Stimulated activated CD4-positive, alpha-beta T cell treated with anti-CD3 and anti-CD28 coated beads, Interleukin-12 subunit alpha, Interleukin-12 subunit beta, amount 100 ng/mL, for 4 hours (primary cell): ENCODE measurements at regions not wholly inside any gene's neighbourhood (a gene's known extent, or its start where the extent isn't known, plus 50 kb on each side); places are given as distances from the start of the nearest gene placed in this dataset.

Experiments
- DNase-seq: peaks from one replicate; pipeline ENCODE4 v3.0.0-alpha.2; 2020

DNA sequence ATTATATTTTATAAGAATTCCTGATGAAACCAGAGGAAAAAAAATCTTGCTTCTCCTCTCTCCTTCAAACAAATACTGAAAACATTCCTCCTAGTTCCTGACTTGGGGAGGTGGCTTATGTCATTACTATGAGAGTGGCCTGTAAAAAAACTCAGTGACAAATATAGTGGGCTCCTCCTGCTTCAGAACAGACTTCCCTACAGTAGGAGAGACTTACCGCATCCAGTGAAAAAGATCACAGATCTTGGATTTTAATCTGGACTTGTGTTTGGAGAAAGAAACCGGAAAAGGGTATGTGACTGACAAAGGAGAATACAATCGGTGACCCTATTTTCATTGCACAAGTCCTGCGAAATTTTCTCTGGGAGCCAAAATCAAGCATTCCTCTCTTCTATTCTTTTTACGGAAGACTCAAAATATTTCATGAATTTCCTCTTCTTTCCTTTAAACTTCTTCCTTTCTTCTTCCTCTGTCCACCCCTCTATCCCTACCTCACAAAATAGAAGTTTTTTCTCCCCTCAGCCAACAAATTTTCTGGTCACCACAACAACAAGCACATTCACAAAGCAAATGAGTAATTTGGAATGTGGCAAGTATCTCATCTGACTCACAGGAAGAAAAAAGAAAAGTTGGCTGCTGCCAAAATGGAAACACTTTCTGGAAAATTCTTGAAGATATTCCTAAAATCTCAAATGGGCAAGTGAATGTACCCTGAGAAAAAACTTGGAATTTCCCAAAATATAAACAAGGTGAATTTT lies 185.1 kb upstream of the CDKN3 start:
- no peak for DNase-seq

DNA sequence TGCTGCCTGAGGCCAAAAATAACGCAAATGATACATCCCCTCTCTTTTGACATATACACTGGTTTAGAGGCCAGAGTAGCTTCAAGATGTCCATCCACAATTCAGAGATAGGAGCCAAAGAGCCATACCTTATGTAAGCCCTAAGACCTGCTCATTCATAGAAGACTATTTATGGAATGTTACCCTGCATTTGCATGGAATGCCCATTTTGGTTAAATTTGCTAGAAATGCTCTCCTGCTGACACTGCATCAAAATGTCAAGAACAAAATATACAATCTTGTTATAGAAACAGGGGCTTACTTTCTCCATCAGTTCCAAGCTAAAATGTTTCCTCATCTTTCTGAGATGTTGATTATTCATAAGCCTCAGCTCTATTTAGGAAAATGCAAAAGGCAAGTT lies 183.3 kb upstream of the CDKN3 start:
- DNase-seq: no peak

DNA sequence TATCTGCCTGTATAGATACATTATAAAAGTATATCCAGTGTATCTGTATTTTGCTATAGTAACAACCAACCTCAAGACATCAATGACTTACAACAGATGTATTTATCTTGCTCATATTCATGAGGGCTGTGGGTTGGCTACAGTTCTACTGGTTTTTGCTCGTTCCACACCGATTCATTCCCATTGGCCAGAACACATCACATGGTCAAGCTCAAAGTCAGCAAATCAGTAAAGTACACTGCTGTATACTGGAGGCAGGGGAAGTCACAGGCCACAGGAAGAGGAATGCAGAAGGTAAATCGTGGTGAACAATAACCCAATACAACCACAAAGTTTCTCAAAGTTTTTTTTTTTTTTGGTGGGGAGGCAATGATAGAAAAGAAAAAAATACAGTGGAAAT lies 180.0 kb upstream of the CDKN3 start:
- DNase-seq: no peak

DNA sequence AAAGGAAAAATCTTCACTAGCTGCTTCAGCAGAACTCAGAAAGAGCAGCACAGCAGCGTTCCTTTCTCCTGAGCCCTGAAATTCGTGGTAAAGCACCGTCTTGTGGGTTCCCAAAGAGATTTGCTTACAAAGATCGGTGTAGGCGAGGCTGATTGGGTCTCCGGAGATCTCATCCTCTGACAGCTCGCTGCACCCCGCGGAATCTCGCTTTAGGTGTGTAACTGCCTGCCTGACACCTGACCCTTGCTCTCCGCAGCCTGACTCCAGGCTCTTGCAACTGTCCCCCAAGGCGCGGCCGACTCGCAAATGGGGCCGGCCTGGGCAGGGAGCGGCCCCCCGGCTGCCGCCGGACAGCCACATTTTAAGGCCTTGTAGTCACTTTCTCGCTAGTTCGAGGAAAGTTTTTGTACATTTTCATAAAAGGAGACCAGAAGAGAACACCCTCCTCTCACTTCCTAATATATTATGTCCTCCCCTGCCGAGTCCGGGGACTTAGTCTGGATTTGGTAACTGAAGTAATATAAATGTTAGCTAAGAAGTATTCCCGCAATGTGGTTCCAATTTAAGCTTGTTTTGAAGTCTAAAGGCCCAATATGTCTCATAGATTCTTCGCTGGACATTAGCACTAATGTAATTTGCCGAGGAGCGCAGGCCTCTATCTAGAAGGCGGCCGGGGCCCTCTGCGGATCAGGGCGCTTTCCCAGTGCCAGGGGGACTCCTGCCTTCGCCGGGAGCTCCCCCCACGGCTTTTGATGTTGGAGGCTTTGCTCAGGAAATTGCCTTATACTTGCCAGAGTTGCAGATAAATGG lies 177.3 kb upstream of the CDKN3 start:
- DNase-seq: no peak

DNA sequence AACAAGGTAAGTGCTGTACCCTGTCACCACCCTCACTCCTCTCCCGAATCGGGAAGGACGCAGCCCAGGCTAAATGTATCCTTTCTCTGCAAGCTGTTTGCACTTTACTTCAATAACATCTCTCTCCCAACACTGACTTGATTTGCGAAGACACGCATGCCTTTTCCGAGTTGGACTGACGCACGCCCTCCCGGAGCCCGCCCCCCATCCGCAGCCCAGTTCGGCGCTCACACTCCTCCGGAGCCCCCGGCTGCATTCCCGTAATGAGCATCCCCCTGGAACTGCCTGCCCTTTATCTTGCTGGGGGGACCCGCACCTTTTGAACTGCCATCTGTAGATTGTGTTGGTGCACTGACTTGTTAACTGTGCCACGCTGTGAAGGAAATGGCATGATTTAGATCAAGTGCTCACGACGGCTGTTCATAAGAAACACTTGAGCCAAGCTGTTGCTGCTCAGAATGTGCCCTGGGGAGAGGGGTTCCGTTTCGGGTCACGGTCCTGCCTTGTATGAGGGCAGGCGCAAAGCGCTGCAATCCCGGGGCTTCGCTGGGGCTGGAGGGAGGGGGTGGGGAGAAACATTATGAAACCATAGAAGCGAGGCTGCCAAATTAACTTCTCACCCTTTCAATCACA lies 176.6 kb upstream of the CDKN3 start:
- no peak for DNase-seq

DNA sequence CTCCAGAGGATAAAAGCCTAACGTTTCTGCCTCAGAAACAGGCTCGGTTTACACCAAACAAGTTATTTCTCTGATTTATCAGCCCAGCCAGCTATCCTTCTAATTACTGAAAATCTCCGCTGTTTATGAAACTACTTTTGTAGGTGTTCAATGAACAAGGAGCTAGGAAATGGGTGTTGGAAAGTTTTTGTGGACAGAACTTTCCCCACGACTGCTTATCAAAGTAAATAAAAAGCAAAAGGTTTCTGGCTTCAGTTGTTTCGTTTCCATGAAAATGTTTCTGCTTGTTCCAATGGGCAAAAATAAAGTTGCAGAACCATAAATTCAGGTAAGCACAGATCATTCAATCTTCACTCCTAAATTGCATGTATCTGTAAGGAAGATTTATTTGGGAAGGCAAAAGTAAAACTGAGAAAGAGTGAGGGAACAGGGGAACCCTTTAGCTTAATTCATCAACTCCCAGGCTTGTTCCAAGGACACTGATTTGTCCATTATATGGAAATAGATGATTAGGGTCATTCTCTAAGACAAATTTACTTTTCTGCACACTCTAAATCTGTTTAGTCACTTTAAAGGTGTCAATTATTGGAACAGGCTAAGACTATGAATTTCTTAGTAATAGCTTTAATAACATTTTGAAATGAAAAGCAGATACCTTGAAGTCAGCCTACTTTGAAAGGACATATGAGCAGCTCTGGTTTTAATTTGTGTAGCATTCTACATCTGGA lies 175.9 kb upstream of the CDKN3 start:
- no peak for DNase-seq

DNA sequence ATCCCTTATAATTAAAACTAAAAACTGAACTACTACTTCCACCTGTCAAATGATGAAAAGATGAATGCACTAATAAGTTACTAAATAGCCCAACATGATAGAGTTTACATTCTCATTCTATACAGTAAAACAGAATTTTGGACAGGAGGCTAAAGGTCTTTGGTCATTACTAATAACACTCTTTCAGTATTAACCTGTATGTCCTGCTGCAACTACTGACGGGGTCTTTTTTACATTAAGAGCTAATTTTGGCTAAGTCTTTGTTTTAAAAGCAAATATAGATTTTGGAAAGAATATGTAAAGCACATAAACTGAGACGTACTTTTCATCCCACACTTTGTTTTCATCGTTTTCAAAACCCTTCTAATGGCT lies 175.4 kb upstream of the CDKN3 start:
- no peak for DNase-seq

DNA sequence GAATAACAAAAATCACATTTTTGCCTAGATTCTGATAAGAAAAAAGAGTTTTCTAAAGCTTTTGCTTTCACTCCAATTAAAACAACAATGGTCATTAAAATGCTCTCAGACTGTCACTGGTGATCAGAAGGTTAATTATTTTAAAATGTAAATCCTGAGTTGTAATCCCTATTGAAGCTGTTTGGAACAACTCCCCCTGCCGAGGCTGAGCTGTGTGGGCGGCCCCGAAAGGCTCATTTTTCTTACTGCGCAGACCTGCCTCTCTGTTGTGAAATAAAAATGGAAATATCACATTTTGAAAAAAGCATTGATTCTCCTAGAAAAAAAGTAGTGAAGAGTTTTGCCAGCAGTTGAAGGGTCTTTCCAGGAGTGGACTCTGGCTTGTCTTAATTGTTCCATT lies 174.8 kb upstream of the CDKN3 start:
- no peak for DNase-seq

DNA sequence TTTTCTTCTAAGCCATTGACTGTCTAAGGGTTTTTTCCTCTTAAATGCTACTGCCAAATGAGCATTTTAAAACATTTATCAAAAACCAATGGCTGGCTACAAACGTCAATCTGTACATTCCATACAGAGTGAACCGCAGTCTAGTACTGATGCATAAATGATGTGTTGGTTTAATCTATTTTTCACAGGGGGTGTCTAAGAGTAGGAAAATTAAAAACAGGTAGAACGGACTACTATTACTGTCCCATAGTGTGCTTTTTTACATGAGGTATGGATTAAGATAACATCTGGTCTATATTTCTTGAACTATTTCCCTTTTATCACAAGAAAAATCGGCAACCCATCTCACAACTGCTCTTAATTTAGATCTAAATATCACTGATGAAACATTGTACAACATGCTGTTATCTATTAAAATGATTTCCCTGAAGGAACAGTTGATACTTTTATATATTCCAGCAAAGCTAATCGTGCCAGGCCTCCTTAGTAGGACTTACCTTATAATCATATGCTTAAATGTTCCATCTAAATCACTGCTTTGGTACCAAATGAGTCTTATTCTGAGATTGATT lies 172.9 kb upstream of the CDKN3 start:
- DNase-seq: no peak

DNA sequence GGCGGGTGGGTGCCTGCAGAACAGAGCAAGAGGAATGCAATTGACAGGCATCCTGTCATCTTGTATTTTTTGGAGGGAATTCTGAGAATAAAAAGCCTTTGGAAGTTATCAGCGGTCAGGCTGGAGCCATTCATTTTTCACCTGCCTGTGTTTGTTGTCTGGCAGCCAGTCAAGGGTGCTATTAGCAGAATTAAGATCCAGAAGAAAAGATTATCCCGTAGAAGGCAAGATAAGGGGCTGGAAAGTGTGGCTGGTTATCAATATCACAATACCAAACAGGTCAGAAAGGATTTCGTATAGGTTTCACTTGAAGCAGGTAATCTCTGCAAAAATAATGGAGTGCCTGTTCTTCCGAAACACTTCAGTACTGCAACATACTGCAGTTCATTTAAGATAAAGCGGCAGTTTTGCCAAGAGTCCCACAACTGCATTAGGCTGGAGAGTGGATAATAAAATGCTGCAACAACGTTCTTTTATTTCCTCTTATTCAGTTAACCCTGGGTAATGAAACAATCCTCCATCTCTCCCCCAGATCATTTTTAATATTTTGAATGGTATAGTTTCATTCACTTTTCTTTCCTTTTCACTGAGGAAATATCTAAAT lies 171.2 kb upstream of the CDKN3 start:
- DNase-seq: no peak

DNA sequence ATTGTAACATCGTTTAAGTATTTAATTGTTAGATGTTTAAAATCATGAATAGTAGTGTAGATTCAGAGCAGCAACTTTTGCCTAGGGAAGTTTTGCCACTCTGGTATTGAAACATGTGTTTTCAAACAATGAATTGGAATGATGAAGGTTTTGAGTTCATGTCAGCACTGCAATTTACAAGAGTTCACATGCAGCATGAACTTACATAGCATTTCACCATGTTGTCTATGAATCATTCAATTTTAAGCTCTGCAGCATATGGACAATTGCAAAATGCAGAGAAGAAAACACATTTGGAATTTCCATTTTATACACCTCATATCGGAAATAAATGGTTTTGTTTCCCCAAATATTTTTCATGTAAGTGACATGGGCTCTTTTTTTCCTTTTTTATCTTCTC lies 170.7 kb upstream of the CDKN3 start:
- no peak for DNase-seq

DNA sequence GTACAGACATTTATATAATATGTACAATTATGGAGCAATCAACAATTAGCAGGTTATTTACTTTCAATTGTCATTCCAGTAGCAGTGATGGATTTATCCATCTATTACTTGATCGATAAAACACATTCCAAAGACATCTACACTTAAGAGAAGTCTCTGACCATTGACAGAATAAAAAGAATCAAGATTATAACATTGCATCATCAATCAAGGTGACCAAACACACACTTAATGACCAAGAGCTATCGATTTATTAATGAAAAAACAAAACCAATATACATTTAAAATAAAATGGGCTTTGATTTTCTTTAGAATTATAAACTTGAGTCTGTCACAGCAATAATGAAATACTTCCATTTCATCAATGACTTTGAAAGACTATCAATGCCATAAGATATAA lies 170.2 kb upstream of the CDKN3 start:
- no peak for DNase-seq

DNA sequence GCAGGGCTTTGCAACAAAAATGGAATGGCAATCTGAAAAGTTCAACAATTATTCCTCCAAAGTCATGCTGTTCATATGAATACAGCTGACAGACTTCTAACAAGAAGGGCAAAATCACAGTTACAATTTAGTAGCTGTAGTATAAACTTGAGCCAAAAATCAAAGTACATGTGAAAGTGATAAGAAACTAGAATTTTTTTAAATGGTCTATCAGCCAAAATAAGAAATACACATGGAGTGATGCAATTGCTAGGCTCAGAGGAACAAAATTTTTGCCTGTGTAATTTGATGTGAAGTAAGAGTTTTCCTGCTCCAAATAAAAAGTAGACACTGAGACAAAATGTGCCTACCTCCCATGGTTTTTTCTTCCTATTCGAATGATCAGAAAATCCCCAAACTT lies 167.7 kb upstream of the CDKN3 start:
- no peak for DNase-seq

DNA sequence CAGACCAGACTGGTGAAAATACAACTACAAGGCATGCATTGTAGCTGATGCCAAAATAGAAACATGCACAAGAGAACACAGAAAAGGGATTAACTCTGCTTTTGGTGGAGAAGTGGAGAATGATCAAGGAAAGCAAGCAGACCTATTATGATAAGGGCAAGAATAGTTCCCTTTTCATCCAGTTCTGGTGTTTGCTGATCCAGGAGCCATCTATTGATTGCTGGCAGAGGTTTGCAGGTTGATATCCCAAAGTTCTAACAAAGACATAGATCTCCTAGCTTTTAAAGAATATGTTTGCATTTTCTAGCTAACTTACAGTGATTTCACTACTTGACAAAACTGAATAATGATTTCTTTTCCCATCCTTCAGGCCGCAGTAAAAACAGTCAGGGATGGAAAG lies 166.2 kb upstream of the CDKN3 start:
- no peak for DNase-seq

DNA sequence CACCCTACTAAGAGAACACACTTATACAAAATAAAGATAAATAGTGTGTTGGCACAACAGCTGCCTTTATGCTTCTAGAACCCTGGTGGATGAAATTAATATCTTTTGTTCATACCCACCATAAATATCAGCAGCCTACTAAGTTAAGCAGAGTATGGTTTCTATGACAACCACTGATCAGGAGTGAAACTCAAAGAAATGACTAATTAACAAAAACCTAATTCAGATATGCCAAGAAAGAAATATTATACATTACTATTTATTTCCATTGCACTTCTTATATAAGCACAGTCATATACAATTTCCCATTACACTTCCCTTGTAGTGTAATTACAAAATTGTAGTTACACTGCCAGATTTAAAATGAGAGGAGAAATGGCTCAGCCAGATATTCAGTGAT lies 164.1 kb upstream of the CDKN3 start:
- no peak for DNase-seq

DNA sequence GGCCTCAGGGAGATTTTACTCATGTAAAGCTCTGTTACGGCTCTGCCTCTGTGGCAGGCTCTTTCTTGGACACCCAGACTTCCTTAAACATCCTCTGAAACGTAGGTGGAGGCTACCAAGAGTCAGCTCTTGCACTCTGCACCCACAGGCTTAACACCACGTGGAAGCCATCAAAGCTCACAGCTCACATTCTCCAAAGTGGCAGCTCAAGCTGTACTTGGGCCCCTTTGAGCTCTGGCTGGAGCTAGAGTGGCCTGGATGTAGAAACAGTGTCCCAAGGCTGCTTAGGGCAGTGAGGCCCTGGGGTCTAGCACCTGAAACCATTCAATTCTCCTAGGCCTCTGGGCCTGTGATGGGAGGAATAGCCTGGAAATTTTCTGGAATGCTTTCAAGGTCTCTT lies 155.3 kb upstream of the CDKN3 start:
- DNase-seq: no peak

DNA sequence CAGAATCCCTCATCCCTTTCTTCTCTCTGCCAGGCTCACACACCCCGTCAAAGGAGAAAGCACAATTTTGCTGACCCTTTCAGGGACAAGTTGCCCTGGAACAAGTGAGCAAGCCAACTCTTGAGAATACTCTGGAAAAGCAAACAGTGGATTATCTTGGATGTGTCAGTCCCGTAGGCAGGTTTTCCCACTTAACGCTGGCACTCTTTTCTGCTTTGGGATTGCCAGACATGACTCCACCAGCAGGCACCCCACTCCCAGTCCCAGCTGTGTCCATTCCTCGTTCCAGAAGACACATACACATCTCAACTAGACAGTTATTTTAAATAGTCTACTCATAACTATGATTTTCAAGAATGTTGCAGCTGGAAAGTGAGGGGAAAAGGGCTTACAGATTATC lies 145.5 kb upstream of the CDKN3 start:
- DNase-seq: no peak

DNA sequence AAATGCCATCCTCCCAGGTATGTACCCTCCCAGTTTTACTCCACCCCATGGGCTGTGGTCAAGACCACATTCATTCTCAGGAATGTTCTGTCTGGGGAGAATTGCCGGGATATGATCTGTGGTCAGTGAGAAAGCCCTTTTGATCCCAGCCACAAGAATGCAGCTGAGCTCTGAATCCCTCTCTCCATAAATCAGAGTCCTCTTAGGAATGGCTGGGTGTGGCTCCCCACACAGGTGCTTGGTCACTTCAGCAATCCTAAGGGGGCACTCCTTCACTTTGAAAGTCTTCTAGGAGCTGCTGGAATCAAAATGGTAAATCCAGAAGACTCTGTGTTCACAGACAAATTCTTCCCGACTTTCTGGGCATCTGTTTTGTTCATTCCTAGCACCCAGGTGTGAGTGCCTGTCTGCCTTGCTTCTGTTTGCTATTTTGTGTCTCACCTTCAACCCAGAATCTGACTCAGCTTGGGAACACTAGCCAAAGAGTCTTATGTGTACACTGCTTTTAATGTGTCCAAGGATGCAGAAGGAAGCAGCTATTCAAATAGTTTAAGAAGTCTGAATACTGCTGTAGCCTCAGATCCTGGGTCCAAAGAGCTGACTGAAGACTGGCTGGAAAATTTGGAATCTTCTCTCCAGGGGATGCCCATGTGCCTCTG lies 144.6 kb upstream of the CDKN3 start:
- no peak for DNase-seq

DNA sequence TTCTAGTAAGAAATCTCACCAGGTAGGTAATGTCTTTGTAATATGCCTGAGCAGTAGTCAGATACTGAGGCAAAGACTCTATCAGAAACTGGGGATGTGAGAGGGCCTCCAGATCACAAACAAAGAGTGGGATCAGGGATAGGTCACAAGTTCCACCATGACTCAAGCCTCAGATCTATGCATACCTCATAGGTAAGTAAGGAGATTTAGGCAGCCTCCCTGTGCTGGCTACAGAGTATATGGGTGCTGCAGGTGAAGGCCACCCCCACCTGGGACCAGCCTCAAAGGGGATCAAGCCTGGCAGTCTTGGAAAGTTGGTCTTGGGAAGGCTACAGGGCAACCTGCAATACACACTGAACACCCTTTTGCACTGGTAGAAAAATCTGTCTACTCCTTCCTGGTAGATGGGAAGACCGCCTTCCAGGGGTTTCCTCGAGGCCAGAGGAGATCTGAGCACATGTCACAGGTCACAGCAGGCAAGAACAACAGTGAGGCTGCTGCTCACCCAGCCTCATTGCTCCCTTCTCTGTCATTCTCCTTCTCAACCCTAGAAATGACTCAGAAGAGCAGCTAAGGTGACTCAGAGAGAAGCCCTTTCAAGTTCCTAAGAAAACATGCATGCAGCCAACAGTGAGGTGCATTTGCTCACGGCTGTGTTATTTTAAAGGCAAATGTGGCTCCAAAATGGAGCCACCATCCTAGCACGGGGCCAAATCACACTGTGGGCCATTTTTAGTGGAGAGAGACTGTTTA lies 143.4 kb upstream of the CDKN3 start:
- DNase-seq: no peak

DNA sequence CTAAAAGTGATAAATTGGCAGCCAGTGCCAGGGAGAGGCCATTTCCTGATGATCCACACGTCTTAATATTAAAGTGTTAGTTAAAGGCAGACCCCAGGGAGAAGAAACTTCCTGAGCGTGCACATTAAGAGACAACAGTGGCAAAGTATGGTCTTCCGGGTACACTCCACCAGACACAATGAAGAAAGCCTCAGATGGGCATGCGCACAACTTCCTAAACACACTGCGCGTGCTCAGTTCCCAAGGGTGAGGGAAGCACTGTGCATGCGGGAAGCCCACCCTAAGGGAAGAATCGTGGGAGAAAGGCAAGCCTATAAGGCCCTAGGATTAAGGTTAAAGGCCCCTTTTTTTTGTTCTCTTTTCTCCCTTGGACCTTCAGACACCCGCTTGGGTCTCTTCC lies 140.7 kb upstream of the CDKN3 start:
- no peak for DNase-seq

DNA sequence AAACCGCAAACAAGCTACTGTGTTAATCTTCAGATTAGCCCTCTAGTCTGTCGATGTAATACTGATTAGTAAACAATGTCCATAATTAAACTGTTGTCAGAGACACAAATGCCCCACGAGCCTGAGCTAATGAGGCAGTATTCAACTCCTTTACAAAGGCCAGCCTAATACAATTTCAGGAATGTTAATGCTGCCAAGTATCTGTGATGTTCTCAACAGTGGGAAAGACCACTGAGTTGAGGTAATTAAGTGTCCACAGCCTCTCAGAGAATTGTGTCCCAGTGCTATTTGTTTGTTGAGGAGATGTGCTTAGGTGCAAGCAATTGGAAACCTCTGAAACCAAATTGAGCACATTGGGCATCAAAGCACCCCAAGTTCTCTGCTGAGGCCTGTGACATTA lies 139.4 kb upstream of the CDKN3 start:
- DNase-seq: no peak
